ENCODE measurements at regions not wholly inside any gene's neighbourhood (a gene's known extent, or its start where the extent isn't known, plus 50 kb on each side); places are given as distances from the start of the nearest gene placed in this dataset.

DNA sequence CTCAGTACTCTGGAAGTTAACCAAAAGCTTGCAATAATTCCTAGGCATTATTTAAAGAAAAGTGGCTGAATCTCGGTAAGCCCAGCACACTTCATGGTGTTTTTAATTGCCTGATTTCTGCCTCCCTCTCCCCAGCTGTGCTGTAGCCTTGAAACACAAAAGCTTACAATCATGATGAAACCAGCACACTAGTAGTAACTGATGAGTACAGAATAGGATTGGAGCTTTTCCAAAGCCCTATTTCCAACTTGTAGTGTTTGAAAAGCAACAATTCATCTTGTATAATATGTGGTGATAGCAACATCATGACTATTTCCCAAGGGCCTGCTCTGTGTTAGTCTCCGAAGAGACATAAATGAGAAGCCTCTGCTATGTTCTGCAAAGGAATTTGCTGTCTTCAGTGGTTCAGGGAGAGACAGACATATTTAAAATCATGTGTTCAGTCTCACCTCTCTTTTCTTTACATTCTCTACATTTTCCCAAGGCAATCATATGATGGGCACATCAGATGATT lies 1015.0 kb downstream of the BCL11A start:
- Mint-ChIP-seq H3K36me3 (ENCODE audit: insufficient read depth, unreplicated experiment) (no peaks in the 10 kb centered on the region), H3K4me3 (ENCODE audit: low read depth, unreplicated experiment) (no peak overlapping the region), H3K27ac (ENCODE audit: unreplicated experiment) (no peak overlapping the region), H3K9me3 (ENCODE audit: low read depth, unreplicated experiment) (peaks cover 4% of the 10 kb centered on the region), H3K27me3 (ENCODE audit: unreplicated experiment) (no peaks in the 10 kb centered on the region), H3K4me1 (ENCODE audit: low read depth, unreplicated experiment) (no peaks in the 10 kb centered on the region)
- DNase-seq: no peak
- CTCF ChIA-PET: no interaction called here
- TF ChIP-seq, protein P1, sequence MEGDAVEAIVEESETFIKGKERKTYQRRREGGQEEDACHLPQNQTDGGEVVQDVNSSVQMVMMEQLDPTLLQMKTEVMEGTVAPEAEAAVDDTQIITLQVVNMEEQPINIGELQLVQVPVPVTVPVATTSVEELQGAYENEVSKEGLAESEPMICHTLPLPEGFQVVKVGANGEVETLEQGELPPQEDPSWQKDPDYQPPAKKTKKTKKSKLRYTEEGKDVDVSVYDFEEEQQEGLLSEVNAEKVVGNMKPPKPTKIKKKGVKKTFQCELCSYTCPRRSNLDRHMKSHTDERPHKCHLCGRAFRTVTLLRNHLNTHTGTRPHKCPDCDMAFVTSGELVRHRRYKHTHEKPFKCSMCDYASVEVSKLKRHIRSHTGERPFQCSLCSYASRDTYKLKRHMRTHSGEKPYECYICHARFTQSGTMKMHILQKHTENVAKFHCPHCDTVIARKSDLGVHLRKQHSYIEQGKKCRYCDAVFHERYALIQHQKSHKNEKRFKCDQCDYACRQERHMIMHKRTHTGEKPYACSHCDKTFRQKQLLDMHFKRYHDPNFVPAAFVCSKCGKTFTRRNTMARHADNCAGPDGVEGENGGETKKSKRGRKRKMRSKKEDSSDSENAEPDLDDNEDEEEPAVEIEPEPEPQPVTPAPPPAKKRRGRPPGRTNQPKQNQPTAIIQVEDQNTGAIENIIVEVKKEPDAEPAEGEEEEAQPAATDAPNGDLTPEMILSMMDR (IDR thresholded peaks at IDR 0.05; ENCODE audit: unreplicated experiment): no peak
- intact Hi-C loops (cut with micrococcal nuclease; ENCODE audit: unreplicated experiment): no loop called here
- BruUV-seq (replicated peaks): no TSS peak

DNA sequence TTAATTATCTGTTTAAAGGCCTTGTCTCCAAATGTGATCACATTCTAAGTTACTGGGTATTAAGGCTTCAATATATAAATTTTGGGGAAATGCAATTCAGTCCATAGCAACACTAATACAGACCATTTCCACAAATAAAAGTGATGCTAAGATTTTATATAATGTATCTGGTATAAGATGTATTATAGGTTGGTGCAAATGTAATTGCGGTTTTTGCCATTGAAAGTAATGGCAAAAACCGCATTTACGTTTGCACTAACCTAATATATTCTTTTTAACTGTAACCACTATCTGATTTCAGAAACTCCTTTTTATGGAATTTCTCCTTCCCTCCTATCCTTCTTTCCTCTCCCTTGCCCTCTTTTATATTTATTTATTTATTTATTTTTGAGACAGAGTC lies 1020.6 kb downstream of the BCL11A start:
- H3K27ac Mint-ChIP-seq (ENCODE audit: unreplicated experiment): no peak overlapping the region
- intact Hi-C loops (cut with micrococcal nuclease; ENCODE audit: unreplicated experiment): no loop called here
- DNase-seq: no peak
- TF ChIP-seq, protein P1 (IDR thresholded peaks at IDR 0.05; ENCODE audit: unreplicated experiment): no peak
- no peaks in the 10 kb centered on the region for H3K36me3 Mint-ChIP-seq (ENCODE audit: insufficient read depth, unreplicated experiment)
- CTCF ChIA-PET: no interaction called here
- no TSS peak for BruUV-seq (replicated peaks)
- H3K9me3 Mint-ChIP-seq (ENCODE audit: low read depth, unreplicated experiment): peaks cover 2% of the 10 kb centered on the region
- H3K4me1 Mint-ChIP-seq (ENCODE audit: low read depth, unreplicated experiment): no peaks in the 10 kb centered on the region
- H3K4me3 Mint-ChIP-seq (ENCODE audit: low read depth, unreplicated experiment): no peak overlapping the region
- H3K27me3 Mint-ChIP-seq (ENCODE audit: unreplicated experiment): no peaks in the 10 kb centered on the region

DNA sequence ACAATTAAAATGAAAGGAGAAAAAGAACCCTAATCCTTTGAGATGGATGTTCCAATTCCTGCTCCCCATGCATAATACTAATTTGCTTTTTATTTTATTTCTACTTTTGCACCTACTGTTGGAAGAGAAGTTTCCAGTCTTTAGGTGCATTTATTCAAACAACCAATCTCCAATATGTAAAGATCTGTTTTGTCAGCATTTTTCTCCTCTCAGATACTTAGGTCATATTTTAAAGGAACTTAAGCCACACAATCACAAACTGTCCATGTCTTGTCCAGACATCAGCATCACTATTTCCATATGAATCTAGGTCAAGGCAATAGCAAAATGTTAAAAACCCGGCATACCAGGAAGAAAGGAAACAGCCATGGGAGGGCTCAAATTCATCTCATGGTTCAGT lies 1023.2 kb downstream of the BCL11A start:
- BruUV-seq (replicated peaks): no TSS peak
- H3K4me1 Mint-ChIP-seq (ENCODE audit: low read depth, unreplicated experiment): no peaks in the 10 kb centered on the region
- no peak overlapping the region for H3K27ac Mint-ChIP-seq (ENCODE audit: unreplicated experiment)
- H3K36me3 Mint-ChIP-seq (ENCODE audit: insufficient read depth, unreplicated experiment): no peaks in the 10 kb centered on the region
- CTCF ChIA-PET: no interaction called here
- no peak for DNase-seq
- no peak overlapping the region for H3K4me3 Mint-ChIP-seq (ENCODE audit: low read depth, unreplicated experiment)
- peaks cover 12% of the 10 kb centered on the region for H3K9me3 Mint-ChIP-seq (ENCODE audit: low read depth, unreplicated experiment)
- intact Hi-C loops (cut with micrococcal nuclease; ENCODE audit: unreplicated experiment): no loop called here
- TF ChIP-seq, protein P1 (IDR thresholded peaks at IDR 0.05; ENCODE audit: unreplicated experiment): no peak
- H3K27me3 Mint-ChIP-seq (ENCODE audit: unreplicated experiment): no peaks in the 10 kb centered on the region

DNA sequence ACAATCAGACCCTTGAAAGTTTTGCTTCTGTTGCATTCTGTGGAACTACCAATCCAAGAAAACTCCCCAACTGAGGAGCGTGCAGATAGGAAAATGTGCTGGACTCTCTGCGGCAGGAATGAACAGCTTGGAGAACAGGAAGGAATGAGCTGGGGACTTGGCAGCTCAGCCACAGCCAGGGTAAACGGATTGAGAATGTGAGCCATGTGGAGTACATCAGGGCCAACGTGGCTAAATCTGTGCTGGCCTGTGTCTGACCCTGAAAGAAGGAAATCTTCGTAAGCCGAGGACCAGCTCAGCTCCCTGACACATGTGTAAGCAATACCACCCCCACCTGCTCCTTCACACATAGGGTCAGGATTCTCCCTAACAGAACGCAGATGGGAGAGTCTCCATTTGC lies 1023.7 kb downstream of the BCL11A start:
- CTCF ChIA-PET: no interaction called here
- DNase-seq: no peak
- Mint-ChIP-seq H3K36me3 (ENCODE audit: insufficient read depth, unreplicated experiment) (no peaks in the 10 kb centered on the region), H3K9me3 (ENCODE audit: low read depth, unreplicated experiment) (peaks cover 12% of the 10 kb centered on the region), H3K4me3 (ENCODE audit: low read depth, unreplicated experiment) (no peak overlapping the region), H3K27me3 (ENCODE audit: unreplicated experiment) (no peaks in the 10 kb centered on the region), H3K4me1 (ENCODE audit: low read depth, unreplicated experiment) (no peaks in the 10 kb centered on the region), H3K27ac (ENCODE audit: unreplicated experiment) (no peak overlapping the region)
- BruUV-seq (replicated peaks): no TSS peak
- TF ChIP-seq, protein P1 (IDR thresholded peaks at IDR 0.05; ENCODE audit: unreplicated experiment): no peak
- intact Hi-C loops (cut with micrococcal nuclease; ENCODE audit: unreplicated experiment): no loop called here

Measured in Calu3 (cell line).